ENCODE measurements at regions not wholly inside any gene's neighbourhood (a gene's known extent, or its start where the extent isn't known, plus 50 kb on each side); places are given as distances from the start of the nearest gene placed in this dataset.

DNA sequence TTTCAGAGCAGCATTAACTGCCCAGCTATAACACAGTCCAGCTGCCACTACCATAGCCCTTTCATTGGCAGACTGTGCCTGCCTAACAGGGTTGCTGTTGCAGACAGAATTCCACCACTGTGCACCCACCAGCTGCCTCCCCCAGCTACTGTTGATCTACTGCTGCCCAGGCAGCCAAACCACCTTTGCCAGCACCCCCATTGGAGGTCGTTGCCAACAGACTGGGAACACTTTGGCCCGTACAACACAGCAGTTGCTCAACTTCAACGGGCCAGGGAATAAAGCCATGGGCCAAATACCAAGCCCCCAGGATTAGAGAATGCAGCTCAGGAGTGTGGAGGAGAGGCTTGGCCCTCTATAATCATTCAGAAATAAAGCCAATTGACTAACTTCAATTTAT, 473.6 kb downstream of the CDH11 start:
- Mint-ChIP-seq H3K4me1 (no peaks in the 10 kb centered on the region), H3K27ac (no peak overlapping the region), H3K9me3 (peaks cover 20% of the 10 kb centered on the region), H3K4me3 (no peak overlapping the region), H3K36me3 (ENCODE audit: low read depth) (no peaks in the 10 kb centered on the region), H3K27me3 (no peaks in the 10 kb centered on the region)
- ChIA-PET CTCF (no interaction called here), POLR2A (no interaction called here)
- no peak for DNase-seq

DNA sequence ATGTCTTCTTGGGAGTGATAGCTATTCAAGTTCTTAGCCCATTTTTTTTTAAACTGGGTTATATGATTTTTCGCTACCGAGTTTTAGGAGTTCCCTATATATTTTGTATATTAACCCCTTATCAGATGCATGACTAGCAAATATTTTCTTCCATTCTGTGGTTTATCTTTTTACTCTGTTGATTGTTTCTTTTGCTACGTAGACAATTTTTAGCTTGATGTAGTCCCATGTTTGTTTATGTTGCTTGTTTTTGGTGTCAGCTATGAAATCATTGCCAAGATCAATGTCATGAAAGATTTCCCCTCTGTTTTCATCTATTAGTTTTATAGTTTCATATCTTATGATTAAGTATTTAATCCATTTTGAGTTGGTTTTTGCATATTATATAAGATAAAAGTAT, 480.5 kb downstream of the CDH11 start:
- ChIA-PET POLR2A (no interaction called here), CTCF (no interaction called here)
- Mint-ChIP-seq H3K36me3 (ENCODE audit: low read depth) (no peaks in the 10 kb centered on the region), H3K27me3 (no peaks in the 10 kb centered on the region), H3K4me3 (no peak overlapping the region), H3K4me1 (no peaks in the 10 kb centered on the region), H3K27ac (no peak overlapping the region), H3K9me3 (peaks cover 4% of the 10 kb centered on the region)
- DNase-seq, result no peak

DNA sequence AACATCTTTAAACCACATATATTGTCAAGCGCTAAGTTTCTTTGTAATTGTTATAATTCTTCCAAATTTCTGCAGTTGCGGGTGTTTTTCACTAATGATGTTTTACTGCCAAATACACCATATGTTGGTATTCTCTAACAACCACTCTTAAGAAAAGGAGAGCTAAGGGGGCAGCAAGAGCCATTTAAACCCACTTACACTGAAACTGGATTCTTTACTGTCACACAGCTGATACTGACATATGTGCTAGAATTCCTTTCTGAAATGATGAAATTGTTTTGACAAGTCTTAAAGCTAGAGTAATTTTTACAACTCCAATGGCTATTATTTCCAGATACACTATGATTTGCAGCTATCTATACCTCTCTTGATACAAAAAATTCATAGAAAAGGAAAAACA, 483.1 kb downstream of the CDH11 start:
- no peak for DNase-seq
- Mint-ChIP-seq H3K4me3 (no peak overlapping the region), H3K27ac (no peak overlapping the region), H3K9me3 (peaks cover 2% of the 10 kb centered on the region), H3K36me3 (ENCODE audit: low read depth) (no peaks in the 10 kb centered on the region), H3K27me3 (no peaks in the 10 kb centered on the region), H3K4me1 (no peaks in the 10 kb centered on the region)
- ChIA-PET POLR2A (no interaction called here), CTCF (no interaction called here)

DNA sequence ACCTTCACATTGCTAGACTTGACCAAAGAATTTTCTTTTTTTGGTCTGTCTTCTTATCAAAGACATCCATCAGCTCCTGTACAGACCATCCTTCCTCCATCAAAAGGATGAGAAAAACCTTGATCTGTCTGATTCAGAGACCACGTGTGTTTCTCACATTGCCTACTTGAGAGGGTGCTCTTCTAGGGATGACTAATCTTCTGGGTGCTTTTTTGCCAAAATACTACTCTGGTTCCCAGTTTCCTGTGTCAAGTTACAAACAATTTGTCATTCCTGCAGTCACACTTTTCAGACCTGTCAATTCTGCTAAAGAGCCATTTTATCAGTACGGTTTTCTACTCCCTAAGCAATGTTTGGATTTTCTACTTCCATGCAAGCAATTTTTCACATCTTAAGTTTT, 492.2 kb downstream of the CDH11 start:
- no peak for DNase-seq
- H3K4me1 Mint-ChIP-seq, result no peaks in the 10 kb centered on the region
- no peaks in the 10 kb centered on the region for H3K36me3 Mint-ChIP-seq (ENCODE audit: low read depth)
- ChIA-PET POLR2A (no interaction called here), CTCF (no interaction called here)
- H3K4me3 Mint-ChIP-seq, result no peak overlapping the region
- H3K27me3 Mint-ChIP-seq, result no peaks in the 10 kb centered on the region
- H3K27ac Mint-ChIP-seq, result no peak overlapping the region
- peaks cover 5% of the 10 kb centered on the region for H3K9me3 Mint-ChIP-seq

DNA sequence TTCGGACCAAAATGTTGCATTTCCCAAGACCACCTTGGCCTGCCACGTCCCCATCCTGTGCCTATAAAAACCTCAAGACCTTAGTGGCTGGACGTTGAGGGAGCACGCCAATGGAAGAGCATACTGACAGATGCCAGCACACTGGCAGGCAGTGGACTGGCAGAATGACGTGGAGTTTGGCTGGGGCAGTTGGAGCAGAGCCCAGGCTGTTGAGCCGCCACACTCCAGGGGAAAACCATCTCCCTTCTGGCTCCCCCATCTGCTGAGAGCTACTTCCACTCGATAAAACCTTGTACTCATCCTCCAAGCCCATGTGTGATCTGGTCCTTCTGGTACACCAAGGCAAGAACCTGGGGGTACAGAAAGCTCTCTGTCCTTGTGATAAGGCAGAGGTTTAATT, 494.1 kb downstream of the CDH11 start:
- CTCF ChIA-PET, result no interaction called here
- no peaks in the 10 kb centered on the region for H3K36me3 Mint-ChIP-seq (ENCODE audit: low read depth)

DNA sequence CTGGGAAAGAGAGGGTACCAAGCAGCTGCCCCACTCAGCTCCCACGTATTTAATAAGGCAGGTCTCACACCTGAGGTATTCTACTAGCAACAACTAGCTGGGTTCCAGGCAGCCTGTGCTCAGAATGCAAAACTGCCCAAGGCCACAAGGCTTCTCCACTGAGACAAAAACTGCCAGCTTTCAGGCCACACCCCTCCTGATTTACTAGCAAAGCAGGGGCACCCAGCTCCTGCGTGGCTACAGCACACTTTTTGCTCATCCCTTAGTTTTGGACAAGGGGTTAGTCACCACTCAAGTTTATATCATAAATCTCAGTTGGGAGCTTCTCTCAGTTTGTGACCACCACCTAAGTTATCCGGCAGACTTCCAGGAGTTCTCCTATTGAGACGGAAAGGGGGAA, 494.6 kb downstream of the CDH11 start:
- ChIA-PET CTCF (no interaction called here), POLR2A (no interaction called here)
- Mint-ChIP-seq H3K9me3 (peaks cover 5% of the 10 kb centered on the region), H3K4me1 (no peaks in the 10 kb centered on the region), H3K4me3 (no peak overlapping the region), H3K27me3 (no peaks in the 10 kb centered on the region), H3K27ac (no peak overlapping the region), H3K36me3 (ENCODE audit: low read depth) (no peaks in the 10 kb centered on the region)
- DNase-seq, result no peak

More for the DNA sequence above, 494.1 kb downstream of the CDH11 start:
- Mint-ChIP-seq H3K27me3 (no peaks in the 10 kb centered on the region), H3K27ac (no peak overlapping the region), H3K9me3 (peaks cover 5% of the 10 kb centered on the region), H3K4me1 (no peaks in the 10 kb centered on the region), H3K4me3 (no peak overlapping the region)
- DNase-seq, result no peak
- POLR2A ChIA-PET, result no interaction called here

DNA sequence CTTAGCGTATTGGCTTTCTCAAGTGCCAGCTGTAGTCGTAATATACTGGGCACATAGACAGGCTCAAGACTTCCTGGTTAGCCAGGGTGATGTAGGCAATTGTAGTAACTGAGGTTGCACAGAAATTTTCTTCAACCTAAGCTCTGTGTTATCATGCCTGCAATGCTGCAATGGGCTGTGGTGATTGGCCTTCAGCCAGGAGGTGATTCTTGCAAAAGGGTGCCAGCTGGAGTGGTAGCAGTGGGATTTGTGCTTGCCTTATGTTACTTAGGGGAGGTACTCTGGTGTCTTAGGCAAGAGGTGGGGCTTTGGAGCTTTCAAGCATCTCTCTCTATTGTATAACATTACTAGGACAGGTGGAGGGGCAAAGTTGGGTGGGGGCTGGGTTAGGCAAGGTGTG, 495.1 kb downstream of the CDH11 start:
- DNase-seq, result no peak
- CTCF ChIA-PET, result no interaction called here
- H3K36me3 Mint-ChIP-seq (ENCODE audit: low read depth), result no peaks in the 10 kb centered on the region
- no peaks in the 10 kb centered on the region for H3K27me3 Mint-ChIP-seq
- H3K9me3 Mint-ChIP-seq, result peaks cover 5% of the 10 kb centered on the region
- H3K4me3 Mint-ChIP-seq, result no peak overlapping the region
- no peaks in the 10 kb centered on the region for H3K4me1 Mint-ChIP-seq
- POLR2A ChIA-PET, result no interaction called here
- H3K27ac Mint-ChIP-seq, result no peak overlapping the region

DNA sequence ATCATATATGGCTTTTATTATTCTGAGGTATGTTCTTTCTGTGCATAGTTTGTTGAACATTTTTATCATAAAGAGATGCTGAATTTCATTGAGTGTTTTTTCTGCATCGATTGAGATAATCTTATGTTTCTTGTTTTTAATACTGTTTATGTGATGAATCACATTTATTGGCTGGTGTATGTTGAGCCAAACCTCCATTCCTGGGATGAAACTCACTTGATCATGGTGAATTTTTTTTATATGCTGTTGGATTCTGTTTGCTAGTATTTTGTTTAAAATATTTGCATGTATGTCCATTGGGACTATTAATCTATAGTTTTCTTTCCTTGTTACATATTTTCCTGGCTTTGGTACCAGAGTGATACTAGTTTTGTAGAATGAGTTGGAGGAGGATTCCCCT, 500.2 kb downstream of the CDH11 start:
- H3K27me3 Mint-ChIP-seq, result no peaks in the 10 kb centered on the region
- ChIA-PET POLR2A (no interaction called here), CTCF (no interaction called here)
- no peak for DNase-seq
- H3K27ac Mint-ChIP-seq, result no peak overlapping the region
- H3K4me3 Mint-ChIP-seq, result no peak overlapping the region
- no peaks in the 10 kb centered on the region for H3K4me1 Mint-ChIP-seq
- peaks cover 4% of the 10 kb centered on the region for H3K9me3 Mint-ChIP-seq
- H3K36me3 Mint-ChIP-seq (ENCODE audit: low read depth), result no peaks in the 10 kb centered on the region

DNA sequence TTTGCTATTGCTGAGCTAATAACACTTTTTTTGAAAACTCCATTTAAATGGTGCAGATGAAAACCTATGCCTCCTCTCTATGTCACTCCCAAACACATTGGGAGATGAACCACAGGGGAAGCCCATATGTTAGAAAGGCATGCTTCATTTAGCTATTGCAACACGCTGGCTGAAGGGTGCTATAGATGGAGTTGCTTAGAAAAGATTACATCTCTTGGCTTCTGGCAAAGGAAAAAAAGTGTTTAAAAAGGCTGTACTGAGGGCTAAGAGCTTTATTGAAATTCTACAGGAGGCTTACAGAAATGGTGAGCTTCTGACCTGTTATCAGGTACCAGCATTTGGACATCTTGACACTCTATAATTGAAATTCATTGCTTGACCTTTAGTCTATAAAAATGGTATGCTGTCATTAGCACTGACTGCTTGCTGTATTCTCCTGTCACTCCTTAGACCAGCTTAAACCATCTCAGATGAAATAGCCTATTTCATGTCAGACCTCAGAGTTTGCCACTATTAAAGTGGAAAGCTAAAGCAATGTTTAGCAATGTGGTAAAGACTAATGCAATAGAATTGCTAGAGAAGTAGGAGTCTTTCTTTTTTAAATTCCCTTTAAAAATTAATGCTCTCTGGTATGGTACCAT, 503.9 kb downstream of the CDH11 start:
- H3K36me3 Mint-ChIP-seq (ENCODE audit: low read depth), result no peaks in the 10 kb centered on the region
- H3K4me3 Mint-ChIP-seq, result no peak overlapping the region
- no peaks in the 10 kb centered on the region for H3K4me1 Mint-ChIP-seq
- DNase-seq, result no peak
- CTCF ChIA-PET, result no interaction called here
- H3K27ac Mint-ChIP-seq, result no peak overlapping the region
- POLR2A ChIA-PET, result no interaction called here
- H3K9me3 Mint-ChIP-seq, result peaks cover 14% of the 10 kb centered on the region
- no peaks in the 10 kb centered on the region for H3K27me3 Mint-ChIP-seq

DNA sequence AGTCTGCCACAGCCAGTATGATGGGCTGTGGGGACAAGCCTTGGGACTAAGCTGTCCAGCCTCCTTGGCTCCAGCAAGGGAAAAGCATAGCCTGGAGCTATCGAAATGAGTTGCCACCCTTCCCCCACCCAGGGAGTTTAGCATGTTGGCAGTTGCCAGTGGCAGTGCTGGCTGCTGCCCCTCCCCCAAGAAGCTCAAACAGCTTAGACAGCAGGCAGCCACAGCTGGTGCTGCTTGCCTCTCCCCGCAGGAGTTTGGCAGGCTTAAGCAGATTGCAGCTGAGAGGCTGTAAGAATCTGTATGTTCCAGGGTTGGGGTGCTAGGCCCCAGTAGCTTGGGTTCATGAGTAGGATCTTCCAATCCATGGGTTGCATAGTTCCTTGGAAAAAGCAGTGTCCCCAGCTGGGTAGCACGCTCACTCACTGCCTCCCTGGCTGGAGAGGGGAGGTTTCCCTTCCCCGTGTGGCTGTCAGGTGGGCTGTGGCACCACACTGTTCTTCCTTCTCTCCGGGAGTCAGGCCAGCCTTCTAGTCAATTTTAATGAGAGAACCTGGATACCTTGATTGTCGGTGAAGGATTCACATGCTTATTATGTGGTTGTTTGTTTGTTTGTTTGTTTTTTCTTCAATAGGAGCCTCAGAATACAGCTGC, 506.1 kb downstream of the CDH11 start:
- no peaks in the 10 kb centered on the region for H3K4me1 Mint-ChIP-seq
- no peaks in the 10 kb centered on the region for H3K27me3 Mint-ChIP-seq
- no peak overlapping the region for H3K4me3 Mint-ChIP-seq
- peaks cover 15% of the 10 kb centered on the region for H3K9me3 Mint-ChIP-seq
- no peak for DNase-seq
- ChIA-PET CTCF (no interaction called here), POLR2A (no interaction called here)
- H3K27ac Mint-ChIP-seq, result no peak overlapping the region
- no peaks in the 10 kb centered on the region for H3K36me3 Mint-ChIP-seq (ENCODE audit: low read depth)

DNA sequence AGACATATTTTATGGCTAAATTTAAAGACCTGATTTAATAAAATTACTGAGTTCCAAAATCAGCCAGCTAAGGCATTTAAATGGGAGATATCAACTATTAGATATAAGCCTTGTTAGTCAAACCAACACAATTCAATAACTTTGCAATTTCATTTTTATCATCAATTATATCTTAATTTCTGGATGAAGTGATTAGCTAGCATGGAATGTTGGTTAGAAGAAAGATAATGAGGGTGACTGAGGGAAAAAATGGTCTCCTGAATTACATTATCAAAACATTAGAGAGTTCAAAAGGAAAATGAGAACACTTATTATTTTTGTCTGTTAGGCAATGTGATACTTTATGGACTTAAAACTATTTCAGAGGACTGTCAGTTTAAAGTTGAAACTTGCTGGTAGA, 525.7 kb downstream of the CDH11 start:
- Mint-ChIP-seq H3K36me3 (ENCODE audit: low read depth) (no peaks in the 10 kb centered on the region), H3K4me3 (no peak overlapping the region), H3K9me3 (no peaks in the 10 kb centered on the region), H3K27ac (no peak overlapping the region), H3K4me1 (no peaks in the 10 kb centered on the region), H3K27me3 (no peaks in the 10 kb centered on the region)
- no peak for DNase-seq
- CTCF ChIA-PET, result no interaction called here
- POLR2A ChIA-PET, result no interaction called here

DNA sequence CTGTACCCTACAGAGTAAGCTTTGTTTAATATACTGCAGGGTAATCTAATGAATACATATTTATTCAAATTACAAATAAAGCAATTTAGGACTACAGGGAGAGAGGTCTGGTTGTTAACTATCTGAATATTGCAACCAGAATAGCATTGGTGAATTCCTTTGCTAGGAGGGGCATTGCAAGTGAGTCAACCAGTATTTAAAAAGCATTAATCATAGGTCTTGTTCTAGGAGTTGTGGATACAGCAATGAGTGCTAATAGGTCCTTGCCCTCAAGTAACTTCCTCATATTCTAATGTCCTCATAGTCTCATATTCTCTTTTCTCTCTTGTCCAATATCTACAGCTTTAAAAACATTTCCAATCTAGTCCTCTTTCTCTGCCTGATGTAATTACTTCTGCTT, 531.4 kb downstream of the CDH11 start:
- ChIA-PET POLR2A (no interaction called here), CTCF (no interaction called here)
- no peaks in the 10 kb centered on the region for H3K36me3 Mint-ChIP-seq (ENCODE audit: low read depth)
- H3K9me3 Mint-ChIP-seq, result no peaks in the 10 kb centered on the region
- H3K4me1 Mint-ChIP-seq, result no peaks in the 10 kb centered on the region
- H3K4me3 Mint-ChIP-seq, result no peak overlapping the region
- no peaks in the 10 kb centered on the region for H3K27me3 Mint-ChIP-seq
- DNase-seq, result no peak
- H3K27ac Mint-ChIP-seq, result no peak overlapping the region

DNA sequence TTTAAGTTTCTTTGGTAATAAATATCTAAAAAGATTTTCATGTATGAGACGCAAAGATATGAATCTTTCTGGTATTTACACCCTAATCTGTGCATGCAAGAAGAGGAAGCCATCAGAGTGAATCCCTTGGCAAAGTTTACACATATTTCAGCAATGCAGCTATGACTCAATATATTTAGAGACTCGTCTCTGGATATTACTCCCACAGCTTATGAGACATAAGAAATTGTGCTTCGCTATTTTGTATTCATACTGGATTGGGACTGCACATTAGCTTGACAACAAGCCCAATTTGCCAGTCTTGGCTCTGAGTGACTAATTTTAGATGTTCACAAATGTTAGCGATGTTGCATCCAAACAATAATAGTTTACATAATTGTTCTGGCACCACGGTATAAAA, 532.0 kb downstream of the CDH11 start:
- Mint-ChIP-seq H3K9me3 (no peaks in the 10 kb centered on the region), H3K4me1 (no peaks in the 10 kb centered on the region), H3K36me3 (ENCODE audit: low read depth) (no peaks in the 10 kb centered on the region), H3K27me3 (no peaks in the 10 kb centered on the region), H3K4me3 (no peak overlapping the region), H3K27ac (no peak overlapping the region)
- no peak for DNase-seq
- CTCF ChIA-PET, result no interaction called here
- POLR2A ChIA-PET, result no interaction called here

DNA sequence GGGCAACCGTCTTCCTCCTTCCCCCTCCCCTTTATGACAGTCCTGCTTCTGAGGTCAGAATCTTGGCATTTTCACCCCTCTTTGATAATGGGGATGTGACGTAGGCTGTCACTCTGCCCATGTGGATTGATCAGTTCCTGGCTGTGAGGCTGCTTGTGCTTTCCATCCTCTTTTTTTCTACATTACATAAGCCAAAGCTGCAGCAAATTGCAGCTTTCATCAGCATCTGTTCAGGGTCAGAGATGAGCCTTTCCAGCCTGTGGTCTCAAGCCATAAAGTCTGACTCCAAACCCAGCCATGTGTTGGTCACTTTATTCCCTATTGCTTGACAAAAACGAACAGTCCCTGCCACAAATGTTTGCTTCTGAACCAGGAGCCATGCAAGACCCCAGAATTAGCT, 535.1 kb downstream of the CDH11 start:
- H3K9me3 Mint-ChIP-seq, result no peaks in the 10 kb centered on the region
- H3K4me3 Mint-ChIP-seq, result no peak overlapping the region
- no peaks in the 10 kb centered on the region for H3K4me1 Mint-ChIP-seq
- no peaks in the 10 kb centered on the region for H3K27me3 Mint-ChIP-seq
- ChIA-PET POLR2A (no interaction called here), CTCF (no interaction called here)
- H3K27ac Mint-ChIP-seq, result no peak overlapping the region
- no peaks in the 10 kb centered on the region for H3K36me3 Mint-ChIP-seq (ENCODE audit: low read depth)
- DNase-seq, result no peak
